NCI-H226 (cell line): ENCODE measurements at regions not wholly inside any gene's neighbourhood (a gene's known extent, or its start where the extent isn't known, plus 50 kb on each side); places are given as distances from the start of the nearest gene placed in this dataset.
"Not testable (repeated sequence)": the region's sequence is repeated elsewhere in the genome, so short reads cannot be mapped to it uniquely, and the experiment has no call there.

Experiments
- DNase-seq: peaks from one replicate; pipeline ENCODE4 v3.0.0-alpha.2; 2015

- no peak for DNase-seq
Measured at GRCh38 chr12:67086116-67086515, 183.0 kb upstream of the CAND1 start.

- no peak for DNase-seq
Measured at GRCh38 chr12:67088401-67089118, 180.6 kb upstream of the CAND1 start.

DNA sequence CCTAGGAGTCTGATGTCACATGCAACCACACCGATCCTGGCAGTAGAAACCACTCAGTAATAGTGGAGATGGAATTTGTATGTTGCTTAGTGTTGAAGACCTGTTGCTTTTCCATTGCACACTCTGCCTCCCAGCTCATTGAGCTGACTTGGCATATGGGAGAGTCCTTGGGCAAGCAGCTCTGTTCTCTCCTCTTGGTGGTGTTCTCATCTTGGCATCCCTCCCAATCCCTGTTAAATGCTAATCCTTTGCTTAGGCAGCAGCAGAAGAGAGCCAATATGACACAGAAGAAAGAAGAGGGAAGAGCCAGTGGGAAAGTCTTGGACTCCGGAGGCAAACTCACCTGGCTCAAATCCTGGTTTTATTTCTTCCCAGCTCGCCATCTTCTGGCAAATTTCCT lies 178.0 kb upstream of the CAND1 start:
- DNase-seq, result peak; percentile 17

DNA sequence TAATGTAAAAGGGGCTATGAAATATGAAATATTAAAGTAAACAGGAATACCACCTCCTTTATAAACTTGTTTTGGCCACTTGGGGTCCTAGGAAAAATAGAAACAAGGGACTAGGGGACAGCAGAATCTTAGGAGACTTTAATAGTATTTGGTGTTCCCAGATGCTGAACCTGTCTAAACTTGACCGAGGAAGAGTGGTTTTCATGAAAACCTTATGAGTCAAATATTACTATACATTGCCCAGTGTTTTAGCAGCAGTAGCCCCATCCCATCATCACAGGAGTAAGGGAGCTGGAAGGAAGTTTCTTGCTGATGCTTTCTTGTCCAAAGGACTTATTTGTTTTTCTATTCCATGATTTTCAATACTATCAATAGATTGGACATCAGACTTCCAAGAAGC lies 177.5 kb upstream of the CAND1 start:
- DNase-seq, result no peak

GRCh38 chr12:67092934-67093333 lies 176.2 kb upstream of the CAND1 start:
- not testable (repeated sequence) for DNase-seq

DNA sequence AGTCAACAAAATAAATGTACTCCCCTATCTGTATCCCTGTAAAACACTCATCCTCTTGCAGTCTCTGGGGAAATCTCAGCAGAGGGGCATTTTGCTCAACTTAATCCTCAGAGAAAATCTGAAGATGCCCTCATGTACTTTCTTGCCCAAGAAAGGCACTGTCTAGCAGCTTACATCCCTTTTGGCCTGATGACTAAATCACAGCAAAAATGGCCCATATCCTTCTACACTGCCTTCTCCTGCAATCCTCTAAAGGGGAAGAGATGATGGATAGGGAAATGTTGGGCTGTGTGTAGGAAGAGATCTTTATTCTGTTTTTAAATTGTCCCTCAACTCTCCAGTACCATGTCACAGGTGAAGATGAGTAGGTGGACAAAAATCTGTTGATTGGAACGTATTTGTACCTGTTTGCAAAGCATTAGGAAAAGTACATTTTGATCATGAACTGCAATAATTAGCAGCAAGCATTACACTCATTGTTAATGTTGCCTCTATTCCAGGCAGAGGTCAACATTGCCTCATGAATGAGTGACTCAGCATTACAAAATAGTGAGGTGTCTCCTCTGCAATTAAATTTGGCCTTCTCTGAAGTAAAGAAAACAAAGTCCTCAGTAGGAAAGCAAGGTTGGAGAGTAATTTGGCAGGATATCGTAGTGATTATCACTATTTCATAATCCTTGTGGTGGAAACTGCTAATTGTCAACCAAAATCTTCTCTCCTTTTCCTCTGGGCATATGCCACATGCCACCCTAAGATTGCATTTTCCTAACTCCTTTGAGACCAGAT lies 172.4 kb upstream of the CAND1 start:
- peak; percentile 60 for DNase-seq

GRCh38 chr12:67099858-67100257 lies 169.3 kb upstream of the CAND1 start:
- DNase-seq, result no peak

DNA sequence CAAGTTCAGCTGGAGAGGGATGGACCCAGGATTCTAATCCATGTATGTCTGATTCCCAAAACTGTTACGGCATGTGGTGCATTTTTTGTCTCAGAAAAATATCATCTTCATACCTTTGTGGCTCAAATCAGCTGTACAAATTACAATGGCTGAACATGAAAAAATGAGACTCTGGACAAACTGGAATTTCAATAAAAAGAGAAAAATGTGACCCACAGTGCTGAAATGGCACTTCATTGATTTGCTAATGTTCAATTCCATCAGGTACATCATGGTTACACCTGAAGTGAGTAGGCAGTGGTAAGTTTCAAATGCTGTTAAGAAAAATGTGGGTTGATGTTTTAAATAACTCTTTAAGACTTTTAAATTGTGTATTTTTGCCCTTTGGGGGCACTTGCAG lies 165.6 kb upstream of the CAND1 start:
- no peak for DNase-seq

DNA sequence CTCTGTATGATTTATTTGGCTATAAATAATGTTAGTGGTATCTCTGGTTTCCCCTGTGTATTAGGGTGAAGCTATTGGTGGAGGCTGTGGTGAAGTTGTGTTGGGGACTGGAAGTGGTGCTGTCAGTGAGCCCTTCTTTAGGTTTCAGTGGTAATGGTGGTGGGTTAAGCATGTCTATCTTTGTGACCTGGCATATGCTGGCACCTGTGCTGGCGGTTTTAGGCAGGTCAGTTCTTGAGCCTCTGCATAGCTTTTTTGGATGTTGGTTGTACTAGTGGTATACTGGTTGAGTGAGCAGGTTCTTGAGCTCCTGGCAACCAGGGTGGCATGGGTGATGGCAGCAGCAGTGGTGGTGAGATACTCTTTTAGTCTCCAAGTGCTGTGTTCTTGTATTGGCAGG lies 161.9 kb upstream of the CAND1 start:
- no peak for DNase-seq

DNA sequence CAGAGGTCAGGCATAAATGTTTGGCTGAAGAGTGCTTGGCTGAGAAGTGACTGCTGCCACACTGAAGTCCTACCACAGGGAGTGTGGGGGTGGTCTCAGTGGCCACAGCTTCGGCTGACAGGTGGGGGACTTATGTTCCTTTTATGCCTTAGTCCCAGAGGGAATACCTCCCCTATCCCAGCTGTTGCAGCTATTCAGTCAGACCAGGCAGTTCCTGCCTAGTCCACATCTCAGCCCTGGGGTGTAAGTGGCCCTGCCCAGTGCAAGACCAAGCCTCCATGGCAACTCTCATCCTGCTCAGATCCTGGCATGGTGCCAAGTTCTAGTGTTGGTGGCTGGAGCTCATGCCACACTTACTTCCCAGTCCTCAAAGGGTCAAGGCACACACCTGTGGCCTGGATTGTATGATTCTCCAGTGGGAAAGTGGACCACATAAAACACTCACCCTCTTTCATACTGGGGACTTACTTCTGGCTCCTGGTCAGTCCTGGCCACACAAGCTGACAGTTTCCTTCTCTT lies 161.3 kb upstream of the CAND1 start:
- DNase-seq, result no peak

DNA sequence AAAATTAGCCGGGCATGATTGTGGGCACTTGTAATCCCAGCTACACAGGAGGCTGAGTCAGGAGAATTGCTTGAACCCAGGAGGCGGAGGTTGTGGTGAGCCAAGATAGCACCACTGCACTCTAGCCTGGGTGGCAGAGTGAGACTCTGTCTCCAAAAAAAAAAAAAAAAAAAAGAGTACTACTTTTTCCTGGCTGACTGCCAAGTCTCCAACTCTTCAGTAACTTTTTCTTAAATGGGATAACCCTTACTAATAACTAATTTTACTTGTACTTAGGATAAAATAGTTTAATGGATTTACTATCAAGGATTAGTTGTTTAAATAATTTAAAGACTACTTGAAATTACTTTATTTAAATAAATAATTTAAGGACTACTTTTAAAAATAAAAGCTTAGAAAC lies 158.8 kb upstream of the CAND1 start:
- not testable (repeated sequence) for DNase-seq

GRCh38 chr12:67111182-67111581 lies 158.0 kb upstream of the CAND1 start:
- no peak for DNase-seq

DNA sequence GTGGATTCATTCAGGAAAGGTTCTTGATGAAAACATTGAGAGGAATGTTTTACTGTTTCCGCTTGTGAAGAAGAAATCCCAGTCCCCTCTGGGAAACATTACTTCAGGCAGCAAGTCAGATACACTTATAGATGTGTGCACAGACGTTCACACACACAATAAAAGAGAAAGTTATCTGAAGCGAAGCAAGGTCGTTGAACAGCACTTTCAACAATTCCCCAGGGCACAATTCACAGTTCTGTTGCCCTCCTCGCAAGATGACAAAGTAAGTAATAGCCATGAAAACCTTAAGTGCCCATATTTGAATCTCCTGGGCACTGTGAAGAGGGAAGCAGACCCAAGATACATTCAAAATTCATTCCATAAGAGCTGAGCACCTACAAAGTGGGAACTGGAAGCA lies 156.6 kb upstream of the CAND1 start:
- DNase-seq, result no peak

DNA sequence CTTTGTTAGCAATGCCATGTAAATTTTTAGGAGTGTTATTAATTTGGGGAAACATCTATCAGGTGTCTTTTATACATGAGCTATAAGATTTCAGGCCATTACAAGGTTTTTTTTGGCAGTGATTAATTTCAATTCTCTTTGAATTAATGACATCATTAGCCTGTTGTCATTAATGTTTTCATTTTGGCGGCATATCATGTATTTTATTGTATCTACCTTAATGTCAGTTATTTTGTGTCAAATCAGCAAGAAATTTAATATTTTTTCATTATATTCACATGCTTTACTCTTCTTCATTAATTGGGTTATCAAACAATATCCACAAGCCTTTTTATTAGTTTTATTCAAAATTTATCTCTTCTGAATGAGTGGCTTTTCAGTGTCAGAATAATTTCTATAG lies 153.0 kb upstream of the CAND1 start:
- no peak for DNase-seq

GRCh38 chr12:67122584-67122983 lies 146.6 kb upstream of the CAND1 start:
- DNase-seq, result no peak

- peak; percentile 38 for DNase-seq
Measured at GRCh38 chr12:67137256-67137655, 131.9 kb upstream of the CAND1 start.

- DNase-seq, result no peak
Measured at GRCh38 chr12:67141296-67142018, 127.7 kb upstream of the CAND1 start.

DNA sequence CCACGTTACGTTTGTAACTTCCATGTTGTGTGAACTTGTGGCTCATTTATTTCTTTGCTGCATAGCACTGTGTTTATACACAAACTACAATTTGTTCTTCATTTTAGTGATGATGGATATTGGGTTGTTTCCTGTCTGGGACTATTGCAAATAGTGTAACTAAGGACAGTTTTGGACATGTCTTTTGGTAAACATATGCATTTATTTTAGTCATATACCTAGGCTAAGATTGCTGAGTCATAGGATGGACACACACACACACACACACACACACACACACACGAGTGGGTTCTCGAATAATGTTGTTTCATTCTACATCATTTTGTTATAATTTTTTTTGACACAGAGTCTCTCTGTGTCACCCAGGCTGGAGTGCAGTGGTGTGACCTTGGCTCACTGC lies 123.5 kb upstream of the CAND1 start:
- no peak for DNase-seq

DNA sequence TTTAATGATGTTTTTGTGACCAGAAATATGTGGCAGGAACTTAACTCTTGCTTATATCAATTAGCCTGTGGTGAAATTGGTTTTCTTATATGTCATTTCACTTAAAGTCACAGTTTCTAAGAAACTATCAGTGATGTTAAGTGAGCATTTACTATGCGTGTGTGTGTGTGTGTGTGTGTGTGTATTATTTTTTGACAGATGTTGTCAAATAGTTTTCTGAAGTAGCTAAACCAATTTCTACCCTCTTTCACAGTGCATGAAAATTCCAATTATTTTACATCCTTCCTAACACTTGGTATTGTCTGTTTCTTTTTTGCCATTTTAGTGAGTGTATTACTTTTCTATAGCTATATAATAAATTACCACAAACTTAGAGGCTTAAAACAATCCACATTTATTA lies 122.1 kb upstream of the CAND1 start:
- DNase-seq, result no peak

GRCh38 chr12:67147447-67147846 lies 121.7 kb upstream of the CAND1 start:
- no peak for DNase-seq

DNA sequence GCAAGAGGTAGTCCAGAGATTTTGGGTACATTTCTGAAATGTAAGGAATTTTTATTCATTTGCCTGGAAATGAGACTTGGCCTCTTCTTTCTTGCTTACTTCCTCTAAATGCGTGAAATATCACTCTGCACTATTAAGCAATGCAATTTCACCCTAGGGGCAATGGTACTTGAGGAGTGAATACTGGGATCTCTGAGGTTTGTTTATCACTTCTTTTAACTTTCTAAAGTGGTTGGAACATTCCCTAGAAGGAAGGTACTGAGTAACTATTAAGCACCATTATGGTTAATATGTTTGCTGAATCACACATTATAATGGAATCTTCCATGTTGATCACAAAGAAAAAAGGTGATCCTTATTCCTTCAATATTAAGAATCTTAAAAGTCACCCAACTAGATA lies 120.9 kb upstream of the CAND1 start:
- DNase-seq, result peak; percentile 55

DNA sequence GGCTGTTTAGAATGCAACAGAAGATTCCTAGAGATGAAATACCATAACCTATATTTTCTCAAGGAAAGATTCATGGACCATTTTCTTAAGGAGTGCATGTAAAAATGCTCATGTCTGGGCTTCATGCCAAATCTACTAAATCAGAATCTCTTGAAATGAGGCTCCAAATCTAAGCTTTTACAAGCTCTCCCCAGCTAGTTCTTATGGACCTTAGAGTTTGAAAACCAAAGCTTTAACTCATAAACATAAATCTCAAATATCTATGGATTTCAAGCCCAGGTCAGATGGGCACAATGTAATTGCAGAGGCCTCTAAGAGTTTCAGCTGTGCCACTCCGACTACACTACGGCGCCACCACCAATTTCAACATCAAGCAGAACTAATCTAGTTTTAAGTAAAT lies 117.3 kb upstream of the CAND1 start:
- DNase-seq, result no peak

DNA sequence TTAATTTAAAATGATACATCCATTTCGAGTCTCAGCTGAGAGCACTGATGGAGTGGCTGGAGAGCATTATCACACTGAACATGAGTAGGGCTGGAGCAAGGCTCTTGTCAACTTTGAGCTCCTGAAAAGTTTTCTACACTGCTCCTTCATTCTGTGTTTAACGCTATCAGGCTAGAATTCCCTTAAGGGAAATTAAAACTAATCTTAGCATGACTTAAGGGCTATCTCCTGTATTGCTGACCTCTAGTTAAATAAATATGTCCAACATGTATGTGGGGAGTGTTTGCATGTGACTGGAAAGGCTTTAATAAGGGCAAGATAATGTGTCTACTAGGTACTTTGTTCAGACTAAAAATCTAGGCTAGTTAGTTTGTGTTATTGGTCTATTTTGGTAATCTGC lies 116.7 kb upstream of the CAND1 start:
- no peak for DNase-seq

- DNase-seq, result no peak
Measured at GRCh38 chr12:67154901-67155300, 114.3 kb upstream of the CAND1 start.
